Renal cortex interstitium (tissue), 11 donors: ENCODE measurements at regions not wholly inside any gene's neighbourhood (a gene's known extent, or its start where the extent isn't known, plus 50 kb on each side); places are given as distances from the start of the nearest gene placed in this dataset.
A peak's percentile ranks its signal among the peaks of the same experiment; 100 is the strongest.

Experiments
- DNase-seq, 11 donors: peaks; one replicate each; pipeline ENCODE4 v3.0.0-alpha.2; 2013; ENCODE audit warnings: low read depth in 9 of 11, low spot score in 4 of 11; ENCODE audit errors: extremely low read depth in 1 of 11

DNA sequence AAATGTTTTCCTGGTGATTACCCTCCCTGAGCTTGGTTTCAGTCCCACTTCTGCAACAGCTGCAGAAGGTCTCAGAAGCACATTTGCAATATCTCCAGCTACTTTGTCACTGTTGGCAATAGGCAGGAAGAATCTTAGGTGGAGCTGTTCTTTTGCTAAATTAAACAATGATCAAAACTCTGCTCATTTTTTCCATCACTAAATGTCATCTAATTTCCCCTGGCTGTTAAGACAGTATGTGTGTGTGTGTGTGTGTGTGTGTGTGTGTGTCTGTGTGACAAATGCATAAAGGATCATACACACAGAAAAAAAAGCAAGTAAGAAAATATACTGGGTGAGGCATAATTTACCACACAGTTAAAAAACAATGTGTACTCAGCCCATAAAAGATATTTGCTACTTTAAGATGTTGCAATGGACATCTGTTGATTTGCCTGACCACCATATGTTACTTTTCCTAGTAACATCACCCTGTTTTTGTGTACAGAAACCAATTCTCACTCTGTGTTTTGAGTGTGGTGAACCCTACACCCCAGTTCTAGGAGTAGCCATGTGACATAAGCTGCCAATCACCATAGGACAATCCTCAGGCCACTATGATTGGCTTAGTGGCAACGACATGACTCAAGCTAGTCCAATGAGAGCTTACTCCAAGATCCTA, 572.6 kb upstream of the CLINT1 start:
- DNase-seq: no peak

DNA sequence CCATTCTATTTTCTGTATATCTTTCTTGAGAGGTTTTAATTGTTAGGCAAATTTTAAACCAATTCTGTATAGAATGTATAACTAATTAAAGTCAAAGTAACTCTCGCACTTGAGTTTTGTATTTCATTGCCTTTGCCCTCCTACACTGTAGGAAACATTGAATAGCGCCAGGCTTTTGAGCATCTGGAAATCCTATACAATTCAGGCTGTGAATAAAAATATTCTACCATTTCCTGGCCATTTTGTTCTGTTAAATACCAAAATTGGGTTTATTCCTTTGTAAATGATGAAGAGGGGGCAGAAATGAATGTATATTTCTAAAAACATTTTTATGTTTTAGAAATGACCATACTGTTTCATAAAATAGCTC, 571.8 kb upstream of the CLINT1 start:
- no peak for DNase-seq

DNA sequence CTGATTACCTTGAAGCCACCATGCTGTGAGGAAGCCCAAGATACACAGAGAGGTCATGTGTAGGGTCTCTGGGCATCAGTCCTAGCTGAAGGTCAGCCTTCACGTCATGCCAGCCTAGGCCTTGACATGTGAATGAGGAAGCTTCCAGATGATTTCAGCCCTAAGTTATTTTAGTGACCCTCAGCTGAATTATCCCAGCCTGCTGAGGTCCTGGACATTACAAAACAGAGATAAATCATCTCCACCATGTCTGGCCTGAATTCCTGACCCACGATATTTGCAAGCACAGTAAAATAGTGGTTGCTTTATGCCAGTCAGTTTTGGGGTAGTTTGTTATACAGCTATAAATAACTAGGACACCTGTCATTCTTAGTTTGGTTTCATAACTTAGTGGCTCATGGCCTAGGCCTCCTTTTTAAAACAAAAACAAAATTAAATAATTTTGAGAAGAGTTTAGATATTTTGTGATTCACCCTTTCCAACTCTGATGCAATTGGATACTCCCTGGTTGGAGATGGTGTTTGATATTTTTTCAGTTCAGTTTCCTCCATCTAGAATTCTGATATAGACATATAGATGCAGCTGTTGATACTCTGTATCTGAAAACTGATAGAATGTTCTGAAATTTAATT, 571.3 kb upstream of the CLINT1 start:
- no peak for DNase-seq

DNA sequence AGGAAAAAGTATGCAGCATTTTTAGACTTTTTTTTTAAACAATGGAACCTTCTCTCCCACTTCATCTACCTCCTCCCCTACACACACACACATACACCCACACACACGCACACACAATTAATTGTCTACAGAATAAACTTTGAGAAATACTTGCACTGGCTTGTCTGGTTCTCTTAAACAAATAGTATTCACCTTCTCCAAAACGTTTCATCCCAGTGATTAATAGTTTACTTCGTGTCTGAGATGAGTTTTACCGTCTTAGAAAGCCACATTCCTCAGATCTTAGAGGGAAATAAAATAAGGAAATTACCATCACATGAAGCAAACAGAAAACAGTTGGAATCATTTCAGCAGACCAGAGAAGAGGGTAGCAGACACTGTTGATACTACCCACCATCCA, 570.6 kb upstream of the CLINT1 start:
- no peak for DNase-seq

DNA sequence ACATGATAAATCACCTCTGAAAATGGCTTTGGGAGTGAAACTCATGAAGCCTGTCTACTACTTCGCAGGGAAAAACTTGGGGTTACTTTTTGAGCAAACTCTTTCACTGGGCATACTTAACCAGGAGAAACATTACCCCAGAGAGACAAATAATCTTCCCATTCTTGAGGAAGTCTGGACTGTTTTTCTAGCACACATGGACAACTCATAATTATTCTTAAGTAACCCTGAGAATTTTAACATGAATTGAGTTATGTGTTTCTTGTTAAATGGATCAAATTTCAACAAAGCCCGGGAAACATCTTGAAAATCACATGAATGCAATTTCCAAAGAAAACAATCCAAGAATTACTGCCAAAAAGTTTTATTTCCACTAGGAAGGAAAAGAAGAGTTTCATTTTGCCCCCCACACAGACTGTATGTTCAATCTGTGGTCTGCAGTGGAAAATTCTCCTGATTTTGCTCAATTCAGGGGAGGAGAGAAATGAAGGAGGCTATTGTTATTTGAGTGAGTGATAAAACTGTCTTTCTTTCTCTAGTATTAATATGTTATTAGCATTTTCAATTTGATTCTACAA, 564.8 kb upstream of the CLINT1 start:
- DNase-seq: peak in 1 of 11 donors; percentile 35

DNA sequence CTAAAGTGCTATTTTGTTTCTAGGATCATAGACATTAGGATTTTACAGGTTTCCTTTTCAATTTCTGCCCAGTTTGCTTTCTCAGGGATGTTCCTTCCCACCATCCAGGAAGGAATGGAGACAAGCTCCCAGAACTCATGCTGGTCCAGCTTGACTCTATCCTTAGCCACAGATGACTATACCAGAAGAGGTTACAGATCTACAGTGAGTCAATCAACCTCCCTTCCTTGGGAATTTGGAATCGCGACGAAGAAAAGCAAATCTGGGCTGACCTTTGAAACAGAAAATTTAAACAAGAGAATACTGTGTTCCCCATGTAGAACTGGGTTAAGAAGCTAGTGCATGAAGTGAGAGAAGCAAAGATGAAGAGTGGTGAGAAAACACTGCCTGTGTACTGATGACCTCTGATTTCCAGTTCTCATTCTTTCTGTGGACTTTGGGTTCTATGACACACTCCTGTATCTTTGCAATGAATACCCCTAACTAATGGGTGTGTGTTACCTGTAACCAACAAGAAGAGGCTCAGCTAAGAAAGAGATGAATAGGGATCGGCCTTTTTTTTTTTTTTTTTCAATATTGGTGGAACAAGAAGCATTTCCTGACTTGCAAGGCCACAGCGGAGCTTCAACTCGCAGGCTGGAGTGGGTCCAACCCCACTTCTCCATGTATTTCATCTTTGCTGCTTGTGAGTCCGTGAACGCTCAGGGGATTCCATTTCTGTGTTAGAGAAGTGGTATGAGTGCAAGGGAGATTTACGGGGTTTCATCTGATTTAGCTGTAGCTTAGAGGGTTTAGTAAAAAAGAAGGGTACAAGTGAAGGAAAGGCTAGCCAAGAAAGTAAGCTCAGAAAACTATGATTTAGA, 563.9 kb upstream of the CLINT1 start:
- no peak for DNase-seq

DNA sequence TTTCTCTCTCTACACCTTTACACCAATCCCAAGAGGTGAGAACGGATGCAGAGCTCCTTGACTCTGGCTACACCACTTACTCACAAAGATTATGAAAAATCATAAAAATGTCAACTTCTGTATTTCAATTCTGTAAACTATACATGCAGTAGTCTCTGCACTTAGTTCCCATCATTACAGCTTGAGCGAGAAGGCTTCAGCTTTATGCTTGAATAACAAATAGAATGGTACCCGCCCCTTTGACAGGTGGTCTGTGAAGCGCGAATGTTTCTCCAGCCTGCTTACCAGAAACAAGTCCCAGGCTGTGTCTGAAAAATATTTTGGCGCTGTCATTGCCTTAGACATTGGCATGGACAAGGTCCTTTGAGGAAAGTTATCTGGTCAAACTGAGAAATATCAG, 562.4 kb upstream of the CLINT1 start:
- DNase-seq: no peak

DNA sequence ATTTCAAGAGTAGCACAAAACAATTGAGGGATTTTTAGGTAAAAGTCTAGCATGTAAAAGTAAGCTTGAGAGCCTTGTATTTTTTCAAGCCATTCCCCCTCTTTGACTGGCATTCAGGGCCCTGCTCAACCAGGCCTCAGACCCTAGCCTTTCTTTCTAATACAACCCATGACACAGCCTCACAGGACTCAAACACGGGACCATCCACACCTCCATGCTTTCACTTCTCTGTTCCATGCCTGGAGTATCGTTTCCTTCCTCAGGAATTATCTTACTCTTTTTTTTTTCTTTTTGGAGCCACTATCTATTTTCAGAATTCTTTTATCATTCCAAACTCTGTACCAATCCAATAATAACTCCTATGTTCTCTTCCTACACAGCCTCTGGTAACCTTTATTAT, 560.2 kb upstream of the CLINT1 start:
- DNase-seq: no peak

DNA sequence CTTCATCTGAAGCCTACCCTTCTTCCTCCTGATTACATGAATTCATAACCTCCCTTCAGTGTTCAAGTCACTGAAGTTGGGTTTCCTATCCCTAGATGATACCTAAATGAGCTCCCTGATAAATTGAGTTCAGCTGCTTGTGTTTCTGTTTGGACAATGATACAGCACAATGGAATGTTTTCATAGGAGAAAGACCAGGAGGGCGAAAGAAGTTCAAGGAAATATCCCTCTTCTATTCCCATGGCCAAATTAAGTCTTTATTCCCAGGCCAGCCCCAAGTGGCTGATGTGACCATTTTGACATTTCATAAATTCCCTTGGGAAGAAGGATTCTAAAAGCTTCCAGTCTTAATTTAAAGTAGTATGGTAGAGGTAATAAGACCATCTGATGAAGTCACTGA, 555.8 kb upstream of the CLINT1 start:
- no peak for DNase-seq

DNA sequence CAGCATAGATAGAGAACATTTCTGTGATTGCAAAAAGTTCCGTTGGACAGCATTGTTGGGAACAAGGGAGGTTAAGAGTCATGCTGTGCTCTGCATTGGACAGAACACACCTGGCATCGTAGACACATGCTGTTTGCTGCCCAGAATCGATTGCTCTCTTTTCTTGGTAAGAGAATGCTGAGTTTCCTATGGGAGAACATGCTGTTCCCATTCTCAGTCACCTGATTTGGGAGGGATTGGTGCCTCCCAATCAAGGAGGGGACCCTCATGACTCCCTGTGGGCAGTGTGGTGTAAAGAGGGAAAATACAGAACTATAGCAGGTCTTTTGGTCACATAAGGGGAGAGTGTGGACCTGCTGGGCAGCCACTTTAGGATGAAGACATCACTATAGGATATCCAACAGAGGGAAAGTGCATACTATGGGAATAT, 555.4 kb upstream of the CLINT1 start:
- no peak for DNase-seq

DNA sequence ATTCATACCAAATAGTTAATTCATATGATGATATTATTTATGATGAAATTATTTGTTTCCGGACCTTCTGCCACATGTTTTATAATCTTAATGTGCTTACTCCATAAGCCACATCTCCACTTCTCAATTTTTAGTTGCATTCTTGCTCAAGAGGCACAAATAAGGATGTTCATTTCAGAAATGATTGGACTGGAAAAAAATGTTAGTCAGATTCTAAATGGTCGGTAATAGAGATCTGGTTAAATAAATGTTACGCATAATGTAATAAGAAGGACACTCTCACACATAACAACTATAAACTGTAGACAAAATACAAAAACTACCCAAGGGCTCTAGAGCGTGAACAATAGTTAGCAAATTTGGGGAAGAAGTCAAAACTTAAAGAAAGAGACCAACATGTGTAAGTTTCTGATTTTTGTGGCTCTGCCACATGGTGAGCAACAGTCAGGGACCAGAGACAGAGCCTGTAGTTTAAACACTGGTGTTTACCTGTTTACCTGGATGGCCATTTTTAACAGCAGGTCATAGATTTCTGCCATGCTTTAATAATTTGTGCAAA, 554.3 kb upstream of the CLINT1 start:
- no peak for DNase-seq

DNA sequence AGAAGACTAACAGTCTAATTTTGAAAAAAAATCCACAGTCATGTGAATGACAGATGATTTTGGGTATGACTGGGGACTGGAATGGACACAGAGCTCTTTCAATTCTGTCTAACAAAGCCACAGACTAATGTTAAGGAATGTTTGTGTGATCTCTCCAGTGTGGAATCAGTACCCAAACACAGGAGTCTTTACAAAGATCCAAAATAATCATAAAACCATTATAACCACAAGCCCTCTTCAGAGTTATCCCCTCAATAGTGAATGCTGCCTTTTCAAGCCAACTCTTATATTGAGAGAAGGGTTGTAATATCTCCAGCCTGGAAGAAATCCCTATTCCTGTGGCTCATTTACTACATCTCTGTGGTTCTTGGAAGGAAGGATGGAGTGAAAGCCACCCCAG, 552.0 kb upstream of the CLINT1 start:
- no peak for DNase-seq

DNA sequence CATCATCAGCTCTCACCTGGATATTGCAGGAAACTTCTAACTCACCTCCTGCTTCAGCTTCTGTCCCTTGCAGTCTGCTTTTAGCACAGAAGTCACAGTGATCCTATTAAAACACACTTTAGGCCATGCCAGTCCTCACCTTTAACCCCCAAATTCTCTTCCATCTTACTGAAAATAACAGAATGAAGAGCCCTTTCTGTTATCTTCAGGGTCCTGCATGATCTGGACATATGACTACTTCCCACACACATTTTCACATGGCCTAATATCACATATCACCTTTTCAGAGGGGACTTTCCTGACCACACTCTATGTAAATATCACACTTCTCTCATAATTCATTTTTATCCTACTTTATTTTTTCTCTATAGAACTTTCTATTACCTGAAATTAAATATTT, 550.6 kb upstream of the CLINT1 start:
- DNase-seq: no peak

DNA sequence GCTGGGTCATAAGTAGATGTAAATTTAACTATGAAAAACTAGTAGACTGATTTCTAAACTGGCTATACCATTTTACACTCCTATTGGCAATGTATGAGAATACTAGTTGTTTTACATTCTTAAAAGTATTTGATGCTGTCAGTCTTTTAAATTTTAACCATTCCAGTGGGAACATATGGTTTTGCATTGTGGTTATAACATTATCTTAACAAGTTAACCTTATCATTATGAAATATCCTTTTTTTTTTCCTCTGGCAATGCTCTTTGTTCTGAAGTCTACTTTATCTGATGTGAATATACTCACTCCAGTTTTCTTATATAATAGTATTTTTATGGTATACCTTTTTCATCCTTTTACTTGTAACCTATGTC, 548.9 kb upstream of the CLINT1 start:
- no peak for DNase-seq

DNA sequence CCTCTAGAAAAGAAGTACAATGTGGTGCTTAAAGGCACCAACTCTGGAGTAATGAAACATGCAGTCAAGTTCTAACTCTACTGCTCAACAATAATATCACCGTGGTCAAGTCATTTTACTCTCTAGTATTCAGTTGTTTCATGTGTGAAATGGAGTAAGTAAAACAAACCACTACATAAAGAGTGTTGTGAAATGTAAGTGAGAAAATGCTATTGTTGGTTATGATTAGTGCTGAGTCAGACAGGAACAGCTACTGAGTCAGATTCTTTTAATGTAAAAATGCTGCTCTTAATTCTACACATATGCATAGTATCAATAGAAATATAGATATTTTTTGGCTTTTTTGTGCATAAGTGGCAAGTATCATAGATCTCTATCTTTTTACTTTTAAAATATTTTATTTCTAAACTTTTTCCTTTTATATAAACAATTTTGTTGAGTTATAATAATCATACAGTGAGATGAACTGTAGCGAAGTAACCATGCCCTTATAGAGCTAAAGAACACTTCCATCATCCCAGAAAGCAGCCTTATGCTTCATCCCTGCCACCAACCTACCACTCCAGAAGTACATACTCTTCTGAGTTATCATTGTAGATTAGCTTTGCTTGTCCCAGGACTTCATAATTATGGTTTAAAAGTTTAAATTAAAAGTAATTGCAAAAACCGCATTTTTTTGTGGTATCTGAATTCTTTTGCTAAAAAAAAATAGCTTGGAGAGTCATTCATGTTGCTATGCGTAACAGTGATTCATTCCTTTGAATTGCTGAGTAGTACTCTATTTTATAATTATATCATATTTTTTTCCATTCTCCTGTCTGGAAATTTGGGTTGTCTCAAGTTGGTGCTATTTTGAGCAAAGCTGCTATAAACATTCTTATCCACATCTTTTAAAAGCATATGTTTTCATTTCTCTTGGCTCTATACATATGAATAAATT, 548.2 kb upstream of the CLINT1 start:
- DNase-seq: no peak

DNA sequence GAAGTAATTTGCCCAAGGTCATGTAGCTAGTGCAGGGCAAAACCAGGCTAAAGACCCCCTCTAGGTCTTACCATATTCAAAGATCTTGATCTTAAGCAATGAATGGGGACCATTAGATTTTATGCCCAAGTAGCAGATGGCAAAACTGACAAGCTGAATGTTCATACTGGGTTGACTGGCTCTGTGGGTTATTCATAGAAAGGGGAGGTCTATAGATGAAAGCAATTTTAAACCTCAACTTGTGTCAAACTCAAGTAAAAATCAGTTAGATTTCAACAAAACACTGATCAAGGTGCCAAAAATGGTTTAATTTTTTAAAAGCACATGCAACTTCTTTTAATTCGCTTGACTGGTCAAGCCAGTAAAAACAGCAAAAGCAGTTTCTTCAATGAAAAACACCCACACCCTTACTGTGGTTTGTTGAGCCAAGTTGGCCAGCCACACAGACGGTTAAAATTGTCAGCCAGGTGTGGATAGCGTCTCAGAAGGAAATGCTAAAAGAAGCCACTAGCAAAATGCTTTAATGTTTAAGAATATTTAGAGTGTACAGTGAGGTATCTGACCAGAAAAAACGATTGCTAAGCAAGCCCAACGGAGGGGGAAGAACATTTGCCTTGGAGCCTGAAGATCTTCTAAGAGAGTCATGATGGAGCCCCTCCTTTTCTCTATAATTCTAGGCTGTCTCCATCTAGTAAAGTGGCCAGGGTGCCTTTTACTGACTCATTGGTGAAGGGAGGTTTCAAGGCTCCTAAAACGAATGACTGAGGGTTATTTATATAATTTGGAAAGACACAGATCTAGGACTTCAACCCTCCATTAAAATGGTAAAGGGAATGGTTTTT, 539.6 kb upstream of the CLINT1 start:
- no peak for DNase-seq

DNA sequence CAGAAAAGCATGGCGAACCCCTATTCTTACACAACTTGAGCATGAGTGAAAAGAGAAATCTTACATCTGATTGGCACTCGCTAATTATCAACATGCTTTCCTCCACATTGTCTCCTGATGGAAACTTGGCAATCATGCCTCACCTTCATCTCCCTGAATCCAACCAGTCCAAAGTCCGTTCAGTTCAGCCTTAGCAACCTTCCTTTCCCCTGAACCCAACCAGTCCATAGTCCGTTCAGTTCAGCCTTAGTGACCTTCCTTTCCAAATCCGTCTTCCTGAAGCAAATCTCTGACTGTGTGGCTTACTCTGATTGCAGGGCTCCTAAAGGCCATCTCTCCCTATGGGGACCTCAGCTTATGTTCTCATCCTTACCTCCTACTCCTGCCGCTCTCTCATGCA, 538.3 kb upstream of the CLINT1 start:
- DNase-seq: no peak

DNA sequence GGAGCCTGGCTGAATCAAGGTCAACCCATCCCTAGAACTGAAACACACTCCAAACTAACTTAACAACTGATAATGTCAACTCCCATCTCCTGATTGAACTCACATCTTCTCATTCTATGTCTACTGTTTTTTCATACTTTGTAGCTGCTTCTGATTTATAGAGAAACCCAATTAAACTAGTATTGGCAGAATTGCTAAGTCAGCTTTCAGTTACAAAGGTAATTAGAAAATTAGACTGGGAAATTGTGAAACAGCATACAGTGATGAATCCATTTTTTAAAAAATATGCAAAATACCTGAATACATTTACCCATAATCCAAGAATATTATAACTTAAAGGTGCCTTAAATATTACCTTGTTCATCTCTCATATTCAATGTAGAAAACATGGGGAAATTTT, 535.2 kb upstream of the CLINT1 start:
- DNase-seq: no peak
